Fibroblast of lung (primary cell): ENCODE measurements at regions not wholly inside any gene's neighbourhood (a gene's known extent, or its start where the extent isn't known, plus 50 kb on each side); places are given as distances from the start of the nearest gene placed in this dataset.

Experiments used
- DNase-seq, 2 donors: peaks; one replicate each; pipeline versions ENCODE4 v3.0.0 to v3.0.0-alpha.2; 2010; ENCODE audit warnings: low read depth in 2 of 2
- H2AFZ ChIP-seq: 2 replicates; pipeline ENCODE4 v1.5.1; 2012; ENCODE audit warnings: low read length, control low read depth, inconsistent platforms
- H3K27ac ChIP-seq: 2 replicates; pipeline ENCODE4 v1.5.1; 2011; ENCODE audit warnings: low read length, control low read depth; ENCODE audit not compliant: insufficient read depth
- H3K27me3 ChIP-seq: 2 replicates; pipeline ENCODE4 v1.5.1; 2011; ENCODE audit warnings: mild to moderate bottlenecking, low read length; ENCODE audit not compliant: control insufficient read depth, insufficient read depth
- H3K36me3 ChIP-seq: 2 replicates; pipeline ENCODE4 v1.5.1; 2011; ENCODE audit warnings: low read length; ENCODE audit not compliant: control insufficient read depth, insufficient read depth
- H3K4me1 ChIP-seq: 2 replicates; pipeline ENCODE4 v1.5.1; 2011; ENCODE audit warnings: low read length; ENCODE audit not compliant: control insufficient read depth, insufficient read depth; ENCODE audit errors: extremely low read depth
- H3K4me2 ChIP-seq: 2 replicates; pipeline ENCODE4 v1.5.1; 2011; ENCODE audit warnings: low read length, control low read depth; ENCODE audit not compliant: insufficient read depth; ENCODE audit errors: extremely low read depth
- H3K4me3 ChIP-seq, 4 experiments: fragments of 200-600 bp in 1 of 4; sonication (generic) in 1 of 4; replicated peaks in 1 of 4; 2 replicates each; pipeline ENCODE4 v1.5.1; 2011 to 2016; ENCODE audit warnings: low read length in 4 of 4, low read depth in 3 of 4, mild to moderate bottlenecking in 3 of 4, control low read depth in 2 of 4, inconsistent platforms in 1 of 4, mixed read lengths in 1 of 4; ENCODE audit not compliant: insufficient read depth in 1 of 4; ENCODE audit errors: control extremely low read depth in 1 of 4
- H3K79me2 ChIP-seq: 2 replicates; pipeline ENCODE4 v1.5.1; 2012; ENCODE audit warnings: mild to moderate bottlenecking, low read length, inconsistent platforms; ENCODE audit not compliant: control insufficient read depth, insufficient read depth
- H3K9ac ChIP-seq: 2 replicates; pipeline ENCODE4 v1.5.1; 2011; ENCODE audit warnings: mild to moderate bottlenecking, low read length, control low read depth; ENCODE audit not compliant: insufficient read depth
- H3K9me3 ChIP-seq: 2 replicates; pipeline ENCODE4 v1.5.1; 2012; ENCODE audit warnings: low read depth, low read length; ENCODE audit not compliant: control insufficient read depth, insufficient read depth
- H4K20me1 ChIP-seq: 2 replicates; pipeline ENCODE4 v1.5.1; 2011; ENCODE audit warnings: low read length; ENCODE audit not compliant: control insufficient read depth, insufficient read depth; ENCODE audit errors: extremely low read depth
- CTCF ChIP-seq, 2 donors: IDR thresholded peaks in 1 of 2; conservative IDR thresholded peaks in 1 of 2; 1 replicate in 1 of 2; 2 replicates in 1 of 2; pipeline ENCODE4 v1.5.1; 2011 to 2012; ENCODE audit warnings: low read length in 2 of 2, control low read depth in 1 of 2, inconsistent platforms in 1 of 2, low read depth in 1 of 2, mild to moderate bottlenecking in 1 of 2
- EZH2 ChIP-seq: IDR thresholded peaks from 2 replicates; pipeline ENCODE4 v1.5.1; 2012; ENCODE audit warnings: low read length, control low read depth, mild to moderate bottlenecking; ENCODE audit errors: missing control alignments

DNA sequence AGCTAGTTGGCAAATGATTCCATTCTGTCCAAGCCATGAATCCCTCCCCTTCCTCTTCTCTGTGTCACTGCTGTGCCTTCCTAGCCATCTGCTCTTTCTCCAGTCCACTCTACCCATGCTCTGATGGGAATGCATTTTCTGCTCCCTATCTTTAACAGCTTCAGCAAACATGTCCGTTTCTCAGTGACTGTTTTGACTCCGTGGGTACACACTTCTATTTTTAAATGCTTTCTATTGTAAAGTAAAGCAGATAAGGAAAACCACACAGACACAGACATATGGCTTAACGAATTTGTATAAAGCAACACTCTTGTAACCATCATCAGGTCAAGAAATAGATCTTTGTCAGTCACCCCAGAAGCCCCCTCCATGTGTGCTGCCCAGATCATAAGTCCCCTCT is 72.4 kb upstream of the KLHL13 start:
- no peak overlapping the region for H3K27ac ChIP-seq
- H4K20me1 ChIP-seq: no peaks in the 10 kb centered on the region
- no peaks in the 10 kb centered on the region for H3K36me3 ChIP-seq
- H3K27me3 ChIP-seq: no peaks in the 10 kb centered on the region
- H3K4me3 ChIP-seq: no peak overlapping the region
- DNase-seq: no peak
- no peaks in the 10 kb centered on the region for H3K9me3 ChIP-seq
- H2AFZ ChIP-seq: no peak overlapping the region
- H3K9ac ChIP-seq: no peak overlapping the region
- TF ChIP-seq EZH2 (no peak), CTCF (conservative IDR thresholded peaks at IDR 0.05 in 1 of 2, IDR thresholded peaks at IDR 0.05 in 1 of 2; ENCODE audit: low read depth in 1 of 2, low read length in 2 of 2) (no peak)
- H3K4me1 ChIP-seq: no peaks in the 10 kb centered on the region
- no peak overlapping the region for H3K4me2 ChIP-seq
- no peaks in the 10 kb centered on the region for H3K79me2 ChIP-seq

- Histone ChIP-seq H4K20me1 (no peaks in the 10 kb centered on the region), H3K36me3 (no peaks in the 10 kb centered on the region), H3K79me2 (no peaks in the 10 kb centered on the region), H2AFZ (no peak overlapping the region), H3K9ac (no peak overlapping the region), H3K4me1 (no peaks in the 10 kb centered on the region), H3K4me2 (no peak overlapping the region), H3K4me3 (no peak overlapping the region), H3K9me3 (no peaks in the 10 kb centered on the region), H3K27ac (no peak overlapping the region), H3K27me3 (no peaks in the 10 kb centered on the region)
- no peak for TF ChIP-seq CTCF (conservative IDR thresholded peaks at IDR 0.05 in 1 of 2, IDR thresholded peaks at IDR 0.05 in 1 of 2; ENCODE audit: low read depth in 1 of 2, low read length in 2 of 2)
- TF ChIP-seq EZH2: no peak
- DNase-seq: no peak
Observed at GRCh38 chrX:118189628-118190027, 73.0 kb upstream of the KLHL13 start.

DNA sequence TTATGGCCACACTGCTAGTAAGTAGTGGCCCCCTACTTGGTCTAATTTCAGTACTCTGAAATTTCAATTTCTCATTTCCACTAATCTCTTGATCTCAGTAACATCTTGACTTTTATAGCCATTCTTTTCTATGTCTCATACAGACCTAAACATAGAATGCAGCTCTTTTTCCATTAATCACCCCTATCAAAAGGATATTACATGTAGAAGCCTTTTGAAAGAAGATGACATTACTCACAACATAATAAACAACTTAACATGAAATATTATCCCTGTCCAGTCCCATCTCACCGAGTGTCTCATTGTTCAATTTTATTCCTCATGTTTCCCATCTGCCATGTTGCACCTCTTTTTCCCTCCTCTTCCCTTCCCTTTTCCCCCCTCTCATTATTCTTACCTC is 81.1 kb upstream of the KLHL13 start:
- H3K9me3 ChIP-seq: no peaks in the 10 kb centered on the region
- H3K4me3 ChIP-seq: no peak overlapping the region
- no peaks in the 10 kb centered on the region for H3K27me3 ChIP-seq
- TF ChIP-seq EZH2 (no peak), CTCF (conservative IDR thresholded peaks at IDR 0.05 in 1 of 2, IDR thresholded peaks at IDR 0.05 in 1 of 2; ENCODE audit: low read depth in 1 of 2, low read length in 2 of 2) (no peak)
- no peaks in the 10 kb centered on the region for H3K36me3 ChIP-seq
- no peak overlapping the region for H3K4me2 ChIP-seq
- H3K79me2 ChIP-seq: no peaks in the 10 kb centered on the region
- no peak overlapping the region for H3K9ac ChIP-seq
- no peak overlapping the region for H3K27ac ChIP-seq
- H3K4me1 ChIP-seq: no peaks in the 10 kb centered on the region
- no peak for DNase-seq
- H4K20me1 ChIP-seq: no peaks in the 10 kb centered on the region
- H2AFZ ChIP-seq: no peak overlapping the region
